GM23338 (cell line): ENCODE measurements at regions not wholly inside any gene's neighbourhood (a gene's known extent, or its start where the extent isn't known, plus 50 kb on each side); places are given as distances from the start of the nearest gene placed in this dataset.

Source experiments
- ETS1 ChIP-seq: IDR thresholded peaks from 2 replicates; pipeline ENCODE4 v1.6.1; 2016; ENCODE audit warnings: antibody characterized with exemption
- ZNF462 ChIP-seq: fragments of 250-450 bp; sonication (Bioruptor Pico); IDR thresholded peaks from 2 replicates; pipeline ENCODE4 v1.5.0; 2020; ENCODE audit warnings: mild to moderate bottlenecking, moderate library complexity

GRCh38 chr1:36532810-36533401, 50.2 kb upstream of the CSF3R start (continued):
- no peak for TF ChIP-seq ETS1
- TF ChIP-seq ZNF462 (CRISPR knock-in tag): no peak
